ENCODE measurements at regions not wholly inside any gene's neighbourhood (a gene's known extent, or its start where the extent isn't known, plus 50 kb on each side); places are given as distances from the start of the nearest gene placed in this dataset.

GRCh38 chr3:176479248-176479647, 718.0 kb downstream of the TBL1XR1 start:
- no peak for TF ChIP-seq CTCF (IDR thresholded peaks at IDR 0.05; ENCODE audit: insufficient read depth, low read length, poor library complexity, severe bottlenecking)
- DNase-seq (ENCODE audit: low read depth): no peak
- no peaks in the 10 kb centered on the region for H3K36me3 ChIP-seq (ENCODE audit: control insufficient read depth, insufficient read depth, low read length)
- H3K27me3 ChIP-seq (ENCODE audit: control insufficient read depth, insufficient read depth, low read length): no peaks in the 10 kb centered on the region
- H3K4me3 ChIP-seq (ENCODE audit: low read depth, low read length): no peak overlapping the region

DNA sequence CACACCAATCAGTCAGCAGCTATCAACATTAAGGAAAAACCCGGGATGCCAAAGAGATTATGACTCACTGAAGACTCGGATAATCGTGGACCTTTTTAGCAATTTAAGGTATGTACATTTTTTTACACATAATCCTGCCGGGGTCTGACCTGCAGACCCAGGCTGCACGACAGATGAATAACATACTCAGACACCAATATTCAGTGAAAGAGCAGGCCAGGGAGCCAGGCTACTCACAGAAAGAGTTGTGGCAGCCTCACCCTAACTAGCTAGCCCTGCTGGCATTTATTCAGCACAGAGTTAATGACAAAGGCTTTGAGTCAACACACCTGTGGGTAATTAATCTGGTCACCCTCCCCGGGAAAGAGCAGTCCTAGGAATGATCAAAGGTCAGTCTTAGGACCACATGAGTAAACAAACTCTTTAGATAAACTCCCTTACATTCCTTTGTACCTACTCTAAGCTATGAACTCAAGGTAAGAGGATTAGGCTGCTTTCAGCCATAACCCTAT, 727.5 kb downstream of the TBL1XR1 start:
- no peaks in the 10 kb centered on the region for H3K36me3 ChIP-seq (ENCODE audit: control insufficient read depth, insufficient read depth, low read length)
- no peak for DNase-seq (ENCODE audit: low read depth)
- no peak overlapping the region for H3K4me3 ChIP-seq (ENCODE audit: low read depth, low read length)
- no peaks in the 10 kb centered on the region for H3K27me3 ChIP-seq (ENCODE audit: control insufficient read depth, insufficient read depth, low read length)
- TF ChIP-seq CTCF (IDR thresholded peaks at IDR 0.05; ENCODE audit: insufficient read depth, low read length, poor library complexity, severe bottlenecking): no peak

GRCh38 chr3:176463610-176464009, 733.7 kb downstream of the TBL1XR1 start:
- no peak overlapping the region for H3K4me3 ChIP-seq (ENCODE audit: low read depth, low read length)
- H3K36me3 ChIP-seq (ENCODE audit: control insufficient read depth, insufficient read depth, low read length): no peaks in the 10 kb centered on the region
- no peak for DNase-seq (ENCODE audit: low read depth)
- no peak for TF ChIP-seq CTCF (IDR thresholded peaks at IDR 0.05; ENCODE audit: insufficient read depth, low read length, poor library complexity, severe bottlenecking)
- no peaks in the 10 kb centered on the region for H3K27me3 ChIP-seq (ENCODE audit: control insufficient read depth, insufficient read depth, low read length)

DNA sequence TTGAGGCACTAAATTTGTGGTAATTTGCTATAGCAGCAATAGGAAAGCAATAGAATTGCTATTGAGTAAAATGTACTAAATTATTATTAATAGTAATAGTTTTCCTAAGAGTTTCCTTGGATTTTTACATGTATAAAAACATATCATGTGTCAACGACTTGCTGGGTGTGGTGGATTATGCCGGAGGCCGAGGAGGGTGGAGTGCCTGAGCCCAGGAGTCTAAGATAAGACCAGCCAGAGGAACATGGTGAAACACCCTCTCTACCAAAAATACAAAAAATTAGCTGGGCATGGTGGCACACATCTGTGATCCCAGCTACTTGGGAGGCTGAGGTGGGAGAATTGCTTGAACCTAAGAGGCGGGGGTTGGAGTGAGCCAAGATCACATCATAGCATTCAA, 749.9 kb downstream of the TBL1XR1 start:
- H3K4me3 ChIP-seq (ENCODE audit: low read depth, low read length): no peak overlapping the region
- TF ChIP-seq CTCF (IDR thresholded peaks at IDR 0.05; ENCODE audit: insufficient read depth, low read length, poor library complexity, severe bottlenecking): no peak
- H3K36me3 ChIP-seq (ENCODE audit: control insufficient read depth, insufficient read depth, low read length): no peaks in the 10 kb centered on the region
- no peak for DNase-seq (ENCODE audit: low read depth)
- H3K27me3 ChIP-seq (ENCODE audit: control insufficient read depth, insufficient read depth, low read length): no peaks in the 10 kb centered on the region

DNA sequence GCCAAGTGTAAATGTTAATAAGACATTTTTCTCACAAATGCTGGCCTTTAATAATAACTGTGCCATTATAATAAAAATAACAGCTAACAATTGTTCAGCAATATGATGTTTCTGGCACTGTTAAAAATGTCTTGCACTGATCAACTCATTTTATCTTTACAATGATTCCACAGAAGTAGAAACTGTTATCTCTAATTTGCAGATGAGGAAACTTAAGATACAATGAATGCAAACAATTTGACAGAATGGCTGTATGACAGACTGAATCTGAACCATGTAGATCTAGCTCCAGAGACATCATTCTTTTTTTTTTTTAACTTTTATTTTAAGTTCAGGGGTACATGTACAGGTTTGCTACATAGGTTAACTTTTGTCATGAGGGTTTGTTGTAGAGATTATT, 755.0 kb downstream of the TBL1XR1 start:
- Histone ChIP-seq H3K27me3 (ENCODE audit: control insufficient read depth, insufficient read depth, low read length) (no peaks in the 10 kb centered on the region), H3K4me3 (ENCODE audit: low read depth, low read length) (no peak overlapping the region), H3K36me3 (ENCODE audit: control insufficient read depth, insufficient read depth, low read length) (no peaks in the 10 kb centered on the region)
- no peak for DNase-seq (ENCODE audit: low read depth)
- no peak for TF ChIP-seq CTCF (IDR thresholded peaks at IDR 0.05; ENCODE audit: insufficient read depth, low read length, poor library complexity, severe bottlenecking)

DNA sequence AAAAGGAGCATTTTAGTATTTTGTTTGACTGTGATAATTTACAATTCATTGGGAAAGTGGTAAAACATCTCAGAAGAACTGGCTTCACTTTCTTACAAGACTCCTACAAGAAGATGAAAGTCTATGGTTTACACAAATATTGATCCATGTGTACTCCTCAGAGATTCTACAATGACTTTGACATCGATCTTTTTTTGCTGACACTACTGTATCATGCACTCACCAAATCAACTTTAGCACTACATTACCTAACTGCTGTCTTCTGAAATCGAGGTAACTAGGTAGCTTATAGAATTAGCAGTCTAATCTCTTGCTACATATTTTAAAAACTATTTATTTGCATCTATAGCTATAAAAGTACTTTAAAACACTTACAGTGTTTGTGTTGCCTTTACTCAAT, 757.6 kb downstream of the TBL1XR1 start:
- Histone ChIP-seq H3K36me3 (ENCODE audit: control insufficient read depth, insufficient read depth, low read length) (no peaks in the 10 kb centered on the region), H3K4me3 (ENCODE audit: low read depth, low read length) (no peak overlapping the region), H3K27me3 (ENCODE audit: control insufficient read depth, insufficient read depth, low read length) (no peaks in the 10 kb centered on the region)
- no peak for TF ChIP-seq CTCF (IDR thresholded peaks at IDR 0.05; ENCODE audit: insufficient read depth, low read length, poor library complexity, severe bottlenecking)
- DNase-seq (ENCODE audit: low read depth): no peak

Measured in kidney epithelial cell (primary cell).